Rectal smooth muscle tissue (tissue), 1 donor: ENCODE measurements at regions not wholly inside any gene's neighbourhood (a gene's known extent, or its start where the extent isn't known, plus 50 kb on each side); places are given as distances from the start of the nearest gene placed in this dataset.
"Not testable (repeated sequence)": the region's sequence is repeated elsewhere in the genome, so short reads cannot be mapped to it uniquely, and the experiment has no call there.

Experiments
- H3K27ac ChIP-seq: one replicate; pipeline ENCODE4 v1.7.0; 2013; ENCODE audit warnings: low read depth, low read length, inconsistent platforms
- H3K27me3 ChIP-seq: one replicate; pipeline ENCODE4 v1.7.0; 2013; ENCODE audit warnings: low read length; ENCODE audit not compliant: control insufficient read depth, insufficient read depth
- H3K36me3 ChIP-seq: one replicate; pipeline ENCODE4 v1.7.0; 2013; ENCODE audit warnings: low read length; ENCODE audit not compliant: control insufficient read depth, insufficient read depth
- H3K4me1 ChIP-seq: one replicate; pipeline ENCODE4 v1.7.0; 2013; ENCODE audit warnings: low read length; ENCODE audit not compliant: control insufficient read depth, insufficient read depth
- H3K4me3 ChIP-seq: one replicate; pipeline ENCODE4 v1.7.0; 2013; ENCODE audit warnings: low read length
- H3K9ac ChIP-seq: one replicate; pipeline ENCODE4 v1.7.0; 2013; ENCODE audit warnings: low read length

GRCh38 chr18:41659438-41660130 is 295.4 kb upstream of the PIK3C3 start:
- no peak overlapping the region for H3K9ac ChIP-seq
- no peaks in the 10 kb centered on the region for H3K4me1 ChIP-seq
- H3K27ac ChIP-seq: no peak overlapping the region
- H3K36me3 ChIP-seq: no peaks in the 10 kb centered on the region
- H3K27me3 ChIP-seq: no peaks in the 10 kb centered on the region
- no peak overlapping the region for H3K4me3 ChIP-seq

GRCh38 chr18:41657189-41657588 is 297.8 kb upstream of the PIK3C3 start:
- Histone ChIP-seq H3K9ac (no peak overlapping the region), H3K36me3 (no peaks in the 10 kb centered on the region), H3K4me3 (no peak overlapping the region), H3K27ac (no peak overlapping the region), H3K27me3 (no peaks in the 10 kb centered on the region), H3K4me1 (no peaks in the 10 kb centered on the region)

GRCh38 chr18:41655074-41655473 is 300.0 kb upstream of the PIK3C3 start:
- Histone ChIP-seq H3K36me3 (no peaks in the 10 kb centered on the region), H3K27ac (no peak overlapping the region), H3K27me3 (no peaks in the 10 kb centered on the region), H3K9ac (no peak overlapping the region), H3K4me3 (no peak overlapping the region), H3K4me1 (no peaks in the 10 kb centered on the region)

- H3K4me3 ChIP-seq: no peak overlapping the region
- H3K27ac ChIP-seq: no peak overlapping the region
- no peak overlapping the region for H3K9ac ChIP-seq
- H3K4me1 ChIP-seq: no peaks in the 10 kb centered on the region
- H3K27me3 ChIP-seq: no peaks in the 10 kb centered on the region
- H3K36me3 ChIP-seq: no peaks in the 10 kb centered on the region
These were observed 307.1 kb upstream of the PIK3C3 start for GRCh38 chr18:41647914-41648313.

GRCh38 chr18:41646915-41647620 is 308.0 kb upstream of the PIK3C3 start:
- Histone ChIP-seq H3K27me3 (no peaks in the 10 kb centered on the region), H3K27ac (no peak overlapping the region), H3K4me1 (no peaks in the 10 kb centered on the region), H3K9ac (no peak overlapping the region), H3K36me3 (no peaks in the 10 kb centered on the region), H3K4me3 (no peak overlapping the region)

GRCh38 chr18:41645589-41646360 is 309.3 kb upstream of the PIK3C3 start:
- H3K27ac ChIP-seq: no peak overlapping the region
- no peak overlapping the region for H3K4me3 ChIP-seq
- no peak overlapping the region for H3K9ac ChIP-seq
- no peaks in the 10 kb centered on the region for H3K36me3 ChIP-seq
- H3K27me3 ChIP-seq: no peaks in the 10 kb centered on the region
- H3K4me1 ChIP-seq: no peaks in the 10 kb centered on the region

- H3K4me1 ChIP-seq: no peaks in the 10 kb centered on the region
- no peak overlapping the region for H3K27ac ChIP-seq
- H3K36me3 ChIP-seq: no peaks in the 10 kb centered on the region
- H3K4me3 ChIP-seq: no peak overlapping the region
- H3K9ac ChIP-seq: no peak overlapping the region
- no peaks in the 10 kb centered on the region for H3K27me3 ChIP-seq
These were observed 310.6 kb upstream of the PIK3C3 start for GRCh38 chr18:41644466-41644865.

GRCh38 chr18:41643427-41643826 is 311.6 kb upstream of the PIK3C3 start:
- no peak overlapping the region for H3K9ac ChIP-seq

GRCh38 chr18:41642756-41643155 is 312.3 kb upstream of the PIK3C3 start:
- H3K27ac ChIP-seq: no peak overlapping the region
- H3K9ac ChIP-seq: no peak overlapping the region
- no peaks in the 10 kb centered on the region for H3K27me3 ChIP-seq
- H3K36me3 ChIP-seq: no peaks in the 10 kb centered on the region
- H3K4me3 ChIP-seq: no peak overlapping the region
- H3K4me1 ChIP-seq: no peaks in the 10 kb centered on the region

More at GRCh38 chr18:41643427-41643826, 311.6 kb upstream of the PIK3C3 start:
- Histone ChIP-seq H3K27ac (no peak overlapping the region), H3K27me3 (no peaks in the 10 kb centered on the region), H3K36me3 (no peaks in the 10 kb centered on the region), H3K4me1 (no peaks in the 10 kb centered on the region), H3K4me3 (no peak overlapping the region)

GRCh38 chr18:41639218-41639617 is 315.8 kb upstream of the PIK3C3 start:
- Histone ChIP-seq H3K27me3 (no peaks in the 10 kb centered on the region), H3K36me3 (no peaks in the 10 kb centered on the region), H3K4me3 (no peak overlapping the region), H3K4me1 (no peaks in the 10 kb centered on the region), H3K27ac (no peak overlapping the region), H3K9ac (no peak overlapping the region)

GRCh38 chr18:41631723-41632285 is 323.2 kb upstream of the PIK3C3 start:
- H3K27ac ChIP-seq, H3K27me3 ChIP-seq, H3K36me3 ChIP-seq, H3K9ac ChIP-seq, H3K4me3 ChIP-seq, H3K4me1 ChIP-seq: not testable (repeated sequence)

- Histone ChIP-seq H3K27me3 (no peaks in the 10 kb centered on the region), H3K9ac (no peak overlapping the region), H3K4me3 (no peak overlapping the region), H3K4me1 (no peaks in the 10 kb centered on the region), H3K27ac (no peak overlapping the region), H3K36me3 (no peaks in the 10 kb centered on the region)
These were observed 324.7 kb upstream of the PIK3C3 start for GRCh38 chr18:41630232-41630886.
